Glutamatergic neuron (in vitro differentiated cells): ENCODE measurements at regions not wholly inside any gene's neighbourhood (a gene's known extent, or its start where the extent isn't known, plus 50 kb on each side); places are given as distances from the start of the nearest gene placed in this dataset.

Experiments
- DNase-seq: peaks from one replicate; pipeline ENCODE4 v3.0.0; 2022
- H3K27ac Mint-ChIP-seq: one replicate; pipeline ENCODE4 v1.8.0; 2020; ENCODE audit warnings: mild to moderate bottlenecking, mixed read lengths, inconsistent platforms; ENCODE audit not compliant: unreplicated experiment
- H3K27me3 Mint-ChIP-seq: one replicate; pipeline ENCODE4 v1.8.0; 2020; ENCODE audit warnings: mild to moderate bottlenecking, moderate library complexity, mixed read lengths, inconsistent platforms; ENCODE audit not compliant: unreplicated experiment
- H3K36me3 Mint-ChIP-seq: one replicate; pipeline ENCODE4 v1.8.0; 2020; ENCODE audit warnings: mild to moderate bottlenecking, mixed read lengths, inconsistent platforms; ENCODE audit not compliant: unreplicated experiment
- H3K4me1 Mint-ChIP-seq: one replicate; pipeline ENCODE4 v1.8.0; 2020; ENCODE audit warnings: mild to moderate bottlenecking, low read depth, mixed read lengths, inconsistent platforms; ENCODE audit not compliant: unreplicated experiment
- H3K4me3 Mint-ChIP-seq: one replicate; pipeline ENCODE4 v1.8.0; 2020; ENCODE audit warnings: mild to moderate bottlenecking, mixed read lengths, inconsistent platforms; ENCODE audit not compliant: unreplicated experiment
- H3K9me3 Mint-ChIP-seq: one replicate; pipeline ENCODE4 v1.8.0; 2020; ENCODE audit warnings: mild to moderate bottlenecking, moderate library complexity, mixed read lengths, inconsistent platforms; ENCODE audit not compliant: unreplicated experiment
- CTCF ChIP-seq: fragments of 200-600 bp; sonication (generic); IDR thresholded peaks from one replicate; pipeline ENCODE4 v1.5.0; 2021; ENCODE audit not compliant: partially characterized antibody, unreplicated experiment

GRCh38 chr11:134576286-134576685, 164.2 kb upstream of the B3GAT1 start:
- no peak overlapping the region for H3K4me3 Mint-ChIP-seq
- DNase-seq, result no peak
- H3K4me1 Mint-ChIP-seq, result peaks cover 29% of the 10 kb centered on the region
- peaks cover 4% of the 10 kb centered on the region for H3K9me3 Mint-ChIP-seq
- no peaks in the 10 kb centered on the region for H3K36me3 Mint-ChIP-seq
- peaks cover 2% of the 10 kb centered on the region for H3K27me3 Mint-ChIP-seq
- no peak for TF ChIP-seq CTCF
- H3K27ac Mint-ChIP-seq, result no peak overlapping the region

DNA sequence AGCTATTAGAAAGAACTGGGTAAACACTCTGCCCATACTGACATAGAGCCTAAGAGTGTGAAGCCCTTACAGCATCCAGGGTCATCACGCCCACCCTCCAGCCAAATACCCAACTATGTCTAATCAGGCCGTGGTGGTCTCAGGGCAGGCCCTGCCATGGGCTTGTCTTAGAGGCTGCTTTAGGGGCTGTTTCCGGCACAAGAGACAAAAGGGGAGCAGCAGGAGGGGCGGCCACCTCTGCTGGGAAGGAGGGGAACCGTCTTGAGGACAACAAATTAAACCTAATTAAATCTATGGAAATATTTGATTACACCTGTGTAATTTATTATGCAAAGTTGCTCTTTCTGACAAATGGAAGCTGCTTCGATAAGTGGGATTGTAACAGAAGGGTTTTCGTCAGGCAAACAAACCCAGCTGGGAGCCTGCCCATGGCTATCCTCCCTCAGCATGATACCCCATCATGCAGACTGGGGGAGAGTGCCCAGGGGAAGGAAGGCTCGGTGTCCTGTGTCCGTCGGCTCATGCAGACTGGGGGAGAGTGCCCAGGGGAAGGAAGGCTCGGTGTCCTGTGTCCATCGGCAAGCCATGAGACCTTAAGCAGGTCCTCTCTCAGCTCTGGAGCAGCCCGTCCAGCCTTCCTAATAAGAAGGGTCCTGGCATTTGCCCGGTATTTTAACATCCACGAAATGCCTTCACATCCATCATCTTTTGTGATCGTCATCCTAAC, 163.6 kb upstream of the B3GAT1 start:
- DNase-seq, result no peak
- H3K4me1 Mint-ChIP-seq, result peaks cover 32% of the 10 kb centered on the region
- H3K4me3 Mint-ChIP-seq, result no peak overlapping the region
- no peak overlapping the region for H3K27ac Mint-ChIP-seq
- no peak for TF ChIP-seq CTCF
- peaks cover 6% of the 10 kb centered on the region for H3K9me3 Mint-ChIP-seq
- peaks cover 4% of the 10 kb centered on the region for H3K27me3 Mint-ChIP-seq
- H3K36me3 Mint-ChIP-seq, result no peaks in the 10 kb centered on the region

DNA sequence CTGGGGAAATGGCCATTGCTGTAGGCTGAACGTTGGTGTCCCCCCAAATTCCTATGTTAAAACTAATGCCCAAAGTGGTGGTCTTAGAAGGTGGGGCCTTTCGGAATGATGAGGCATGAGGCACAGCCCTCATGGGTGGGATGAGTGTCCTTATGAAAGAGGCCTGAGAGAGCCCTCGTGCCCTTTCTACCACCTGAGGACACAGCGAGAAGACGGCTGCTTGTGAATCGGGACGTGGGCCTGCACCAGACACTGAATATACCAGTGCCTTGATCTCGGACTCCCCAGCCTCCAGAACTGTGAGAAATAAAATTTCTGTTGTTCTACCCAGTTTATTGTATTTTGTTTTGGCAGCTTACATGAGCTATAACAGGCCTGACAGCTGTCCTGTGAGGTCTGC, 162.9 kb upstream of the B3GAT1 start:
- peaks cover 4% of the 10 kb centered on the region for H3K27me3 Mint-ChIP-seq

GRCh38 chr11:134574425-134574824, 162.4 kb upstream of the B3GAT1 start:
- Mint-ChIP-seq H3K4me3 (no peak overlapping the region), H3K27ac (no peak overlapping the region), H3K36me3 (no peaks in the 10 kb centered on the region), H3K4me1 (peaks cover 28% of the 10 kb centered on the region), H3K27me3 (peaks cover 4% of the 10 kb centered on the region), H3K9me3 (peaks cover 6% of the 10 kb centered on the region)
- DNase-seq, result no peak
- TF ChIP-seq CTCF, result no peak

More for the DNA sequence above, 162.9 kb upstream of the B3GAT1 start:
- TF ChIP-seq CTCF, result no peak
- Mint-ChIP-seq H3K27ac (no peak overlapping the region), H3K36me3 (no peaks in the 10 kb centered on the region), H3K4me1 (peaks cover 30% of the 10 kb centered on the region), H3K4me3 (no peak overlapping the region), H3K9me3 (peaks cover 6% of the 10 kb centered on the region)
- no peak for DNase-seq

GRCh38 chr11:134573857-134574256, 161.8 kb upstream of the B3GAT1 start:
- Mint-ChIP-seq H3K4me1 (peaks cover 25% of the 10 kb centered on the region), H3K36me3 (no peaks in the 10 kb centered on the region), H3K4me3 (no peak overlapping the region), H3K27ac (no peak overlapping the region), H3K27me3 (peaks cover 4% of the 10 kb centered on the region), H3K9me3 (peaks cover 6% of the 10 kb centered on the region)
- no peak for DNase-seq
- TF ChIP-seq CTCF, result no peak
